GM20000 (cell line): ENCODE measurements at regions not wholly inside any gene's neighbourhood (a gene's known extent, or its start where the extent isn't known, plus 50 kb on each side); places are given as distances from the start of the nearest gene placed in this dataset.

Source experiments
- DNase-seq: peaks from one replicate; pipeline ENCODE4 v3.0.0; 2012; ENCODE audit warnings: low spot score
- TF ChIP-seq, protein P1 (sequence below): IDR thresholded peaks from 2 replicates; pipeline ENCODE4 v1.5.1; 2012; ENCODE audit warnings: mild to moderate bottlenecking, control low read depth; ENCODE audit errors: extremely low read depth, missing control alignments

DNA sequence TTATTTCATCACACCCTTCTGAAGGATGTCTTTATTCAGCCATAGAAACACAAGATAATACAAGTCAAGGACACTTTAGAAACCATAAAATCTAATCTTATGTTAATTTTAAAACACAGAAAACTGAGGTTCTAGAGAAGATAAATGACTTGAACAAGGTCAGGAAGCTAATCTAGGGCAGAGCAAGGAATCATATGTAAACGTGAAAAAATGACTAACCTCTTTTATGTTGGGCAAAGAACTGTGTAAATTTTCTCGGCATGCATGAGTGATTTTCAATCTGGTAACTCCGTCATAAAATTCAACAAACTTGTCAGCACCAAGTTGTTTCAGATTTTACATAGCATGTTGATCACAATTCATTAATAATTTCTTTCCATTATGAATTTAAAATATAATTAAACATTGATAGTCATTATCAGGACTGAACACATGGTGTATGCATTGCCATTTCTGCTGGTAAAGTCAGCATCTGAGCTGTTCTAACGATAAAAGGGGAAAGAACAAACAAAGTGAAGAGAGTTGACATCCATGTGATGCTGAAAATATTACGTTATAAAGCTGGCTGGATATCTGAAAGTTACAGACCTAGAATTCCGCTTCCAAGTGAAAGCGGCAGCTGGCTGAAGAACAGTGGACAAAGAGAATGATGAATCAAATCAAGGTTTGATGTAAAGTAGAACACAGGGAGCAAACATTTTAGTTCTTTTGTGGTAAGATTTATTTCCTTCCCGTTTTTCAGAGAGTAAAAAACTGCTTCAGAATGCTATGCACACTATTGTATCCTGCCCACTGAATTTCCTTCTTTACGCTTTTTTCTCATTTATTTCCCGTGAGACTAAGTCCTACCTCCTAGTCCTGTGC, 1037.4 kb upstream of the TMPRSS15 start:
- TF ChIP-seq, protein P1, sequence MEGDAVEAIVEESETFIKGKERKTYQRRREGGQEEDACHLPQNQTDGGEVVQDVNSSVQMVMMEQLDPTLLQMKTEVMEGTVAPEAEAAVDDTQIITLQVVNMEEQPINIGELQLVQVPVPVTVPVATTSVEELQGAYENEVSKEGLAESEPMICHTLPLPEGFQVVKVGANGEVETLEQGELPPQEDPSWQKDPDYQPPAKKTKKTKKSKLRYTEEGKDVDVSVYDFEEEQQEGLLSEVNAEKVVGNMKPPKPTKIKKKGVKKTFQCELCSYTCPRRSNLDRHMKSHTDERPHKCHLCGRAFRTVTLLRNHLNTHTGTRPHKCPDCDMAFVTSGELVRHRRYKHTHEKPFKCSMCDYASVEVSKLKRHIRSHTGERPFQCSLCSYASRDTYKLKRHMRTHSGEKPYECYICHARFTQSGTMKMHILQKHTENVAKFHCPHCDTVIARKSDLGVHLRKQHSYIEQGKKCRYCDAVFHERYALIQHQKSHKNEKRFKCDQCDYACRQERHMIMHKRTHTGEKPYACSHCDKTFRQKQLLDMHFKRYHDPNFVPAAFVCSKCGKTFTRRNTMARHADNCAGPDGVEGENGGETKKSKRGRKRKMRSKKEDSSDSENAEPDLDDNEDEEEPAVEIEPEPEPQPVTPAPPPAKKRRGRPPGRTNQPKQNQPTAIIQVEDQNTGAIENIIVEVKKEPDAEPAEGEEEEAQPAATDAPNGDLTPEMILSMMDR, result no peak
- DNase-seq, result no peak

DNA sequence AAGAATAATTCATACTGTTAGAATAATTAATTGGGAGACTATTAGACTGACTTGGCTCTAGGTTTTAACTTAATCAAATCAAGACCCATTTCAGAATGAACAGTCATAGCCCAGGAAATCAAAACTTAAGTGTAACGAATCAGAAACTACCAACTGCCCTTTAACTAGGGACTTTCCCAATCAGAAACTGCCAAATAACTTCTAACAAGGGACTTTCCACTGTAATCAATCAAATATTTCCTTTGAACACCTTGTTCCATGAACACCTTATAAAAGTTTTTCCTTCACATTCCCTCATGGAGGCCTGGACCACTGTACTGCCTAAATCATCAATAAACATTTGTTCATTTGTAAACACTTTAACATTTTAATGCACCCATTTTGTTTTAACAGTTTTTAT, 1054.7 kb upstream of the TMPRSS15 start:
- DNase-seq, result no peak
- TF ChIP-seq, protein P1, result no peak

DNA sequence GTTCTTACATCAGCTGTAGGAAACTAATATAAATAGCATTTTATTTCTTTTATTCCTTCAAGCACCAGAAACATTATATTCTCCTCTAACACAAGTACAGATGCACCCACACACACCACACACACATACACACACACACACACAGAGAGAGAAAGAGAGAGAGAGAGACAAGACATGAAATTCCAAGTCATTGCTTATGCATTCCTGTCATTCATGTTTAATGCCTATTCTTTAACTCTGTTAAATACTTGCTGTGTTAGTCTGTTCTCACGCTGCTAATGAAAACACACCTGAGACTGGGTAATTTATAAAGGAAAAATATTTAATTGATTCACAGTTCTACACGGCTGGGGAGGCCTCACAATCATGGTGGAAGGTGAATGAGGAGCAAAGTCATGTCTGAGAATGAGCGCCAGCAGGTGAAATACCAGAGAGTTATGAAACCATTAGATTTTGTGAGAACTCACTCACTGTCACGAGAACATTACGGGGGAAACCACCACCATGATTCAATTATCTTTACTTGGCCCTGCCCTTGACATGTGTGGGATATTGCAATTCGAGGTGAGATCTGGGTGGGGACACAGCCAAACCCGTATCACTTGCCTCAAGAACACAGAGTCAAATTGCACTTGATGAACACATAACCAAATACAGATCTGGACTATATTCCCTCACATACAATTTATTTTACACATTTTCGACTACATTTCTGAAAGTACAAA, 1058.1 kb upstream of the TMPRSS15 start:
- TF ChIP-seq, protein P1, result no peak
- no peak for DNase-seq

DNA sequence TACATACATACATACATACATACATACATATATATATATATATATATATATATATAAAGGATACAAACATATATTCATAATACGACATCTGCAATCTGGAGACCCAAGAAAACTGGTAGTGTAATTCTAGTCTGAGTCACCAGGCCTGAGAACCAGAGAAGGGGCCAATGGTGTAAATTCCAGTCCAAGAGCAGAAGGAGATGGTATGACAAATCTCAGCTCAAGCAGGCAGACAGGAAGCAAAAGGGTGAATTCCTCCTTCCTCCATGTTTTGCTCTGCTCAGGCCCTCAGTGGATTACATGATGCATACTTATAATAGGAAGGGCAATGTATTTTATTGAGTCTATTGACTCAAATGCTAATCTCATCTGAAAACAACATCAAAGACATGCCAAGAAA, 1060.4 kb upstream of the TMPRSS15 start:
- DNase-seq, result no peak
- TF ChIP-seq, protein P1, result no peak

DNA sequence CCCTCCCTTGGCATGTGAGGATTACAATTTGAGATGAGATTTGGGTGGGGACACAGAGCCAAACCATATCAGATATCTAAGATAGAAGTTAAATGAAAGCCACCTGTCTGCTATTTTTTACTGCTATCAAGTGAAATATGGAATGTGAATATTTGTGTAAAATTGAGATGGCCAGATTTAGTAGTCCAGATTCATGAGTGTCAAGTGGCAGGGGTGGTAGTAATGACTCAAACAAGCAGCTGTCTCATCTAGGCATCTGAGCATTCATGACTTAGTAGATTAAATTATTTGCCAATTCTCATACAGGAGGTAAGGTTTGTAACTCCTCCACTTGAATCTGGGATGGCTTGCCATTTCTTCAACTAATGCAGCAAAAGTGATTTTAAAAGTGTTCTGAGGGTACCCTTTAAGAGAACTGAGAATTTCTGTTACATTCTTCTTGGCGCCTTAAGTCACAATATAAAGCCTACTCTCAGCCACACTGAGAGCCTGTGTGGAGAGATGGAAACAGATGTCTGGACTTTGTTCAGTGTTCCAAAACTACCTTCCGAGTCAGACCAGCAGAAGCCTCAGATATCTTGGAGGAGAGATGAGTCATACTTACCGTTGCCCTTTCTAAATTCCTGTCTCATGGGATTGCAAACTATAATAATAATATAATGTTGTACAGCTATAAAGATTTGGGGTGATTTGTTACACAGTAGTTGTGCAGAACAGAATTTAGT, 1065.6 kb upstream of the TMPRSS15 start:
- DNase-seq, result no peak
- TF ChIP-seq, protein P1, result no peak

DNA sequence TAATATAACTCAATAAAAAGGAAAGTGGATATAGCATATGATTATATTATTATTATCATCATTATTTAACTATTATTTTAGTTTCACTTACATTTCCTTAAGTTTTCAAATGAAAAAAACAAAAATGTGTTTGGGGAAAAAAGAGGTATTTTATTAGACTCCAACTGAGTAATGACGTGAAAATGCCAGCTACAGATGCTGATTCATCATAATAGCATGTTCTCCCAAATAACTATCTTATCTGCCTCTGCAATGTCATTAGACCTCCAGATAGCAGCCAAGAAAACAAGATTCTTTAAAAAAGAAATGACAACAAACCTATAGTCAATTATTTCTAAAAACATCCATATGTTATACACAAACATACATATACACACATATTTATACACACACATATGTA, 1071.9 kb upstream of the TMPRSS15 start:
- no peak for DNase-seq
- TF ChIP-seq, protein P1, result no peak
